ENCODE measurements at regions not wholly inside any gene's neighbourhood (a gene's known extent, or its start where the extent isn't known, plus 50 kb on each side); places are given as distances from the start of the nearest gene placed in this dataset.

DNA sequence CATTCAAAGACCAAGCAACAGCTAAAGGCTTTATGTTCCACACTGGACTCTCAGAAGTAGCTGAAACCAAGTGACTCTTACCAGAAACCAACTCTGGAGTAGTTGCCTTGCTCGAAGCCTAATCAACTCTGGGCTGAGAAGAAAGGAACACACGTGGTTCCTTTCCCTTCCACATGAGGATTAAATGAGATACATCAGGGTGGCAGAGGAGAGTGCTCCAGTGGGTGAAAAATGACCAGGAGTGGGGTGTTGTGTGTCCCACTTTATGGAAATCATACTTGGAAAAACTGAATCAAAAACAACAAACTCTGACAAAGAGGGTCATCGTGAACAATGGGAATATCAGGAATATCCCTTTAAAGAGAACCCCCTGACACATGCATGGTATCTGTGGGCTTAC lies 234.2 kb upstream of the ASIC2 start:
- TF ChIP-seq, protein P1, sequence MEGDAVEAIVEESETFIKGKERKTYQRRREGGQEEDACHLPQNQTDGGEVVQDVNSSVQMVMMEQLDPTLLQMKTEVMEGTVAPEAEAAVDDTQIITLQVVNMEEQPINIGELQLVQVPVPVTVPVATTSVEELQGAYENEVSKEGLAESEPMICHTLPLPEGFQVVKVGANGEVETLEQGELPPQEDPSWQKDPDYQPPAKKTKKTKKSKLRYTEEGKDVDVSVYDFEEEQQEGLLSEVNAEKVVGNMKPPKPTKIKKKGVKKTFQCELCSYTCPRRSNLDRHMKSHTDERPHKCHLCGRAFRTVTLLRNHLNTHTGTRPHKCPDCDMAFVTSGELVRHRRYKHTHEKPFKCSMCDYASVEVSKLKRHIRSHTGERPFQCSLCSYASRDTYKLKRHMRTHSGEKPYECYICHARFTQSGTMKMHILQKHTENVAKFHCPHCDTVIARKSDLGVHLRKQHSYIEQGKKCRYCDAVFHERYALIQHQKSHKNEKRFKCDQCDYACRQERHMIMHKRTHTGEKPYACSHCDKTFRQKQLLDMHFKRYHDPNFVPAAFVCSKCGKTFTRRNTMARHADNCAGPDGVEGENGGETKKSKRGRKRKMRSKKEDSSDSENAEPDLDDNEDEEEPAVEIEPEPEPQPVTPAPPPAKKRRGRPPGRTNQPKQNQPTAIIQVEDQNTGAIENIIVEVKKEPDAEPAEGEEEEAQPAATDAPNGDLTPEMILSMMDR (IDR thresholded peaks at IDR 0.05; ENCODE audit: extremely low read depth in 1 of 2, insufficient read depth in 1 of 2, low read depth in 1 of 2, low read length in 2 of 2), result no peak
- no peak for TF ChIP-seq EZH2 (IDR thresholded peaks at IDR 0.05; ENCODE audit: borderline replicate concordance, low read depth, low read length, severe bottlenecking)

Data from endothelial cell of umbilical vein (primary cell).